Spleen (tissue), 7 donors: ENCODE measurements at regions not wholly inside any gene's neighbourhood (a gene's known extent, or its start where the extent isn't known, plus 50 kb on each side); places are given as distances from the start of the nearest gene placed in this dataset.

Experiments used
- CTCF ChIP-seq, 11 experiments: fragments of 200-600 bp in 7 of 11; fragments of 450-650 bp in 4 of 11; sonication (generic) in 4 of 11; IDR thresholded peaks in 8 of 11; conservative IDR thresholded peaks in 3 of 11; 1 replicate in 7 of 11; 2 replicates in 4 of 11; pipeline versions ENCODE4 v1.4.0 to v1.8.0; 2016 to 2021; ENCODE audit warnings: antibody characterized with exemption in 11 of 11, inconsistent platforms in 4 of 11, mild to moderate bottlenecking in 1 of 11
- POLR2A ChIP-seq, 3 donors: fragments of 450-650 bp; IDR thresholded peaks; one replicate each; pipeline ENCODE4 v1.5.1; 2017; ENCODE audit warnings: antibody characterized with exemption in 3 of 3, mild to moderate bottlenecking in 1 of 3
- POLR2AphosphoS5 ChIP-seq, 3 donors: sonication (generic); formaldehyde crosslinking; IDR thresholded peaks; one replicate each; pipeline ENCODE4 v1.5.1; 2017; ENCODE audit warnings: antibody characterized with exemption in 3 of 3
- donor health status: DM: no; HTN: no; CAD: no; lungs with moderate emphysema.
- donor health status: DM: no; HTN: no; CAD: no.
- donor health status: DM: no; HTN: no; CAD: no.

- TF ChIP-seq CTCF (IDR thresholded peaks at IDR 0.05 in 8 of 11, conservative IDR thresholded peaks at IDR 0.05 in 3 of 11) (no peak), POLR2A (IDR thresholded peaks at IDR 0.05) (no peak), POLR2AphosphoS5 (IDR thresholded peaks at IDR 0.05) (no peak)
Measured at GRCh38 chr2:134107402-134107801, 146.5 kb upstream of the MGAT5 start.
